ENCODE measurements at regions not wholly inside any gene's neighbourhood (a gene's known extent, or its start where the extent isn't known, plus 50 kb on each side); places are given as distances from the start of the nearest gene placed in this dataset.

GRCh38 chr4:30783751-30784150 is 63.6 kb downstream of the PCDH7 start:
- no peak for ATAC-seq (ENCODE audit: low FRiP score)
- DNase-seq (ENCODE audit: low spot score): no peak
- TF ChIP-seq CTCF (IDR thresholded peaks at IDR 0.05): no peak

- DNase-seq (ENCODE audit: low spot score) (no peak), ATAC-seq (ENCODE audit: low FRiP score) (no peak)
- no peak for TF ChIP-seq CTCF (IDR thresholded peaks at IDR 0.05)
Observed at GRCh38 chr4:30789219-30789671, 69.1 kb downstream of the PCDH7 start.

- no peak for TF ChIP-seq CTCF (IDR thresholded peaks at IDR 0.05)
- ATAC-seq (ENCODE audit: low FRiP score) (no peak), DNase-seq (ENCODE audit: low spot score) (no peak)
Observed at GRCh38 chr4:30790123-30790522, 70.0 kb downstream of the PCDH7 start.

GRCh38 chr4:30790998-30791397 is 70.8 kb downstream of the PCDH7 start:
- ATAC-seq (ENCODE audit: low FRiP score) (no peak), DNase-seq (ENCODE audit: low spot score) (no peak)
- TF ChIP-seq CTCF (IDR thresholded peaks at IDR 0.05): no peak

GRCh38 chr4:30792601-30793000 is 72.4 kb downstream of the PCDH7 start:
- DNase-seq (ENCODE audit: low spot score) (no peak), ATAC-seq (ENCODE audit: low FRiP score) (no peak)
- TF ChIP-seq CTCF (IDR thresholded peaks at IDR 0.05): no peak

- ATAC-seq (ENCODE audit: low FRiP score) (no peak), DNase-seq (ENCODE audit: low spot score) (no peak)
- no peak for TF ChIP-seq CTCF (IDR thresholded peaks at IDR 0.05)
Observed at GRCh38 chr4:30801876-30802275, 81.7 kb downstream of the PCDH7 start.

- ATAC-seq (ENCODE audit: low FRiP score) (peak; percentile 82), DNase-seq (ENCODE audit: low spot score) (no peak)
- no peak for TF ChIP-seq CTCF (IDR thresholded peaks at IDR 0.05)
Observed at GRCh38 chr4:30802622-30803323, 82.6 kb downstream of the PCDH7 start.

All from omental fat pad (tissue), 3 donors.